Ecto neural progenitor cell (in vitro differentiated cells): ENCODE measurements at regions not wholly inside any gene's neighbourhood (a gene's known extent, or its start where the extent isn't known, plus 50 kb on each side); places are given as distances from the start of the nearest gene placed in this dataset.
A peak's percentile ranks its signal among the peaks of the same experiment; 100 is the strongest.

Experiments
- DNase-seq: peaks from one replicate; pipeline ENCODE4 v3.0.0-alpha.2; 2018; ENCODE audit warnings: low spot score

DNA sequence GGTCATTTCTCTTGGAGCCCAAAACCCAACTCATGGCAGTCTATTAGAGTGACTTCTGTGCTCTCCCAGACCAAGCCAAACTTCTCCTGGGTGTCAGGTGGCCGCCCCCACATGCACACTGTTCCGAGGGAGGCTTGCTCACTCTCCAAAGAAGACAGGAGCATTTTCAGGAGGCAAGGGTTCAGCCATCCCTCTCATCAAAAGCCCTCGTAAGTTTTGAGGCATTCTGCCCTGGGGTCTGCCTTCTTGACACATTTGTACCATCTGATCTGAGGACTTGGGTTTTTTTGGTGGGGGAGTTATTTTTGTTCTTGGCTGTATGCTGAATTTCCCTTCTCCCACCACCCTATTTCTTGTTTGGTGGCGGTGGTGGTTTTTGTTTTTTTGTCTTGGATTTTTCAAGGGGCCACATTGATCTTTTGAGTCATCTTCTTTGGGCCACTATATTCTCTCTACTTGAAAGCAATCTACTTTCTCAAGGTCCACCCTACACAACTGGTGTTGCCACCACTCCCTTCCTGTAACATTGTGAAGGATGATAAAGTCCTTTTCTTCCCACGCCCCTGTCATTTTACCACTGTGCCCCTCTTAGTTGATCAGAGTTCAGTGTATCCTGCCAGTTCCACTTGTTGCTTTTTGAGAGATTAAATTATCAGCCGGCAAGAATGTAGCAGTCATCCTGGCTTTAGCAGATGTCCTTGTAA lies 255.8 kb downstream of the CYP26B1 start:
- DNase-seq = peak; percentile 15

DNA sequence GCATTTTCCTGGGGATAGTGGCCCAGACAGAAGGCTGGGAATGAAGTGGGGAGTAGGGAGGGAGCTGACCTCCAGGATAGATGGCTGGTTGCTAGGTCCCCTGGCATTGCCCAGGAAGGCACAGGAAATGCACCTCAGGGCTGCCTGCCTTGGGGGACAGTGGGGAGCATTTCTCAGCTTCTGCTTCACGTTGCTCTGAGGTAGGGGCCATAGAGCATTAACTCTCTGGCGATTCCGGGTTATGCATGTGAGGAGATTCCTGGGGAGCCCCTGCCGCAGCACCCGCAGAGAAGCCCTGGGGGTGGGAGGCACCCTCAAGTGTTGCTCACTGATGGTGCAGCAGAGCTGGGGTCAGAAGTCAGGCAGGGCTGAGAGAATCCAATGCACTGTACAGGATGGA lies 256.5 kb downstream of the CYP26B1 start:
- DNase-seq = peak; percentile 26

DNA sequence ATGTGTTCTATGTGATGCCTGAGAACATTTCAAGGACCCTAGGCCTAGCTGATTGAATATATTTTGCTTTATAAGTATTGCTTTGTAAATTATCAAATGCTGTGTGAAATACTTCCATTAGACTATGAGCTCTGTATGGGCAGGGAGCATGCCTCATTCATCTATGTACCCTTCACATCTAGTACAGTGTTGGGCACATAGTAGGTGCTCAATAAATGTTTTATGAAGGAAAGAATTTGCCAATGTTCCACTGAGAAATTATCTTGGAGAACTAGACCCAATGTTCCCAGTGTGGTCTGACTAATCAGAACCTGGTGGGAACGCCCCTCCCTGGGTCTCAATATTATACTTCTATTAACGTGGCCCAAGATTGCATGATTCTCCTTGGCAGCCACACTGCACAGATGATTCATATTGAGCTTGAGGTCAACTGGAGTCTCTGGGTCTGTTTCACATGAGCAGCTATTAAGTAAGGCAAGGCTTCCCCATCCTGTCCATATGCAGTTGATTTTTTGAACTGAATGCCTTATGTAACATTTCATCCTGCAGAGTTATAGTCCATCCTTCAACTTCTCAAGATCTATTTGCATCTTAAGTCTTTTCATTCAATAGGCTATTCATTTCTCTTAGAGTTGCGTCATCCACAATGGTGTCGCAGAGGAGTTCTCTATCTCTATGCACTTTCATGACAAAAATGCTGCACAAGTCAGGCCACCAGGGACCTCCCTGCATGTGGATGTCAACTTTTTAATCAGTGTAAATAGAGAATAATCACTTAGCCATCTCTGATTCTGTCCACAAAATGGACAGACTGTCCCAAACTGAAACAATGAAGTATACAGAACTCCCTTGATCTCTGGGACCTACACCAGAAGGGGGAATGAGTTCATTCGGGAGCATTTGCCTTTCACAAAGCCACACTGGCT lies 257.6 kb downstream of the CYP26B1 start:
- DNase-seq = peak; percentile 5

DNA sequence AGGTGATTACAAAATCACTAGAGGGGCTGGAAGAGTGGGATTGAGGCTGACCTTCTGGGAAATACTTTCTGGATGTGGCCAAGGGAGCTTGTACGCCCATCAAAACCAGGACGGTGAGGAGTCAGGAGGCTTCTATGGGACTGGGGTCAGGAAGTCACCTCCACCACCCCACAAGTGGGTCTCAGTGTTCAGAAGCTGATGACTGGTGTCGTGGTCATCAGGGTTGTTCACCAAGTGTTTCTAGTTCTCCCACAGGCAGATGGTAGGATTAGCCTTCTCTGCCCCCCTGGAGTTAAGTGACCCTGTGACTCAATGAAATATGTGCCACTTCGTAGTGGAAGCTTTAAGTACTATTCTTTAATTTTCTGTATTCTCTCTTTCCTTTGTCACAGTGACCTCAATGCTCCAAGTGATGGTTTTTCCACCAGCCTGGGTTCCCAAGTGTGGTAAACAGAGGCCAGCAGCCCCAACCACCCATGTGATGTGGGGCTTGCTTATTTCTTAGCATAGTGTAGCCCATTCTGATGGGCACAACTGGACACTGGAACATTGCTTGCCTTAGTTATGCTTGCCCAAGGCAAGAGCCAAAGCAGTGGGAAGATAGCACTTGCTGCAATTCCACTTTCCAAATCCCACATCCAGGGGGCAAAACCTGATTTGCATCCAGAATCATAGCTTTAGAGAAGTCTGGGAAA lies 258.8 kb downstream of the CYP26B1 start:
- DNase-seq = peak; percentile 20

DNA sequence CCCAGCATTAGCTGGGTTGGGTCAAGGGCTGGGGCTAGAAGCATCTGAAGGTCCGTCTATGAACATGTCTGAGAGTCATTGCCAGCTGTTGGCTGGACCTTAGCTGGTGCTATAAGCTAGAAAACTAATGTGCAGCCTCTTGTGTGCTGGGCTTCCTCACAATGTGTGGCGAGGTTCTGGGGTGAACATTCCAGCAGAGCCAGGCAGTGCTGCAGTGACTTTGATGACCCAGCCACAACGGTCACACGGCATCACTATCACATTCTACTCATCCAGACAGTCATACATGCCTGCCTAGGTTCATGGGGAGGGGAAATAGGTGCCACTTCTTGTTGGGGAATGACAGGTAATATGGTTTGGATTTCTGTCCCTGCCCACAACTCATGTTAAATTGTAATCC lies 260.5 kb downstream of the CYP26B1 start:
- DNase-seq = peak; percentile 19

DNA sequence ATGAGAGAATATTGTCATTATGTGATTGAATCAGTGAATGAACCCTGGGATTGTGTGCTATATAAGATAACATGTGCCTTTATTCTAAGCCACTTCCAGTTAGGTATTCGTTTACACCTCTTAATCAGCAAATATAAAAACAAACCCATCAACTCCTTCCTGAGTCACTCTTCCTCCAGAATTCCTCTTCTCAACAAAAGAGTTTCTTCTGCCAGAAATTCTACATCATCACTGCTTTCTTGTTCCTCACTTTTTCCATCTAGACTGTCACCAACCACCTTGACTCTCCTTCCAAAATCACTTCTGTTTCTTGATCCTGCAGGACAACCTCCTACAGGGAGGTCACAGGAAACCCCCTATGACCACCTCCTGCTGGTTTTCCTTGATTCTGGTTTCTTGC lies 261.4 kb downstream of the CYP26B1 start:
- DNase-seq = no peak

DNA sequence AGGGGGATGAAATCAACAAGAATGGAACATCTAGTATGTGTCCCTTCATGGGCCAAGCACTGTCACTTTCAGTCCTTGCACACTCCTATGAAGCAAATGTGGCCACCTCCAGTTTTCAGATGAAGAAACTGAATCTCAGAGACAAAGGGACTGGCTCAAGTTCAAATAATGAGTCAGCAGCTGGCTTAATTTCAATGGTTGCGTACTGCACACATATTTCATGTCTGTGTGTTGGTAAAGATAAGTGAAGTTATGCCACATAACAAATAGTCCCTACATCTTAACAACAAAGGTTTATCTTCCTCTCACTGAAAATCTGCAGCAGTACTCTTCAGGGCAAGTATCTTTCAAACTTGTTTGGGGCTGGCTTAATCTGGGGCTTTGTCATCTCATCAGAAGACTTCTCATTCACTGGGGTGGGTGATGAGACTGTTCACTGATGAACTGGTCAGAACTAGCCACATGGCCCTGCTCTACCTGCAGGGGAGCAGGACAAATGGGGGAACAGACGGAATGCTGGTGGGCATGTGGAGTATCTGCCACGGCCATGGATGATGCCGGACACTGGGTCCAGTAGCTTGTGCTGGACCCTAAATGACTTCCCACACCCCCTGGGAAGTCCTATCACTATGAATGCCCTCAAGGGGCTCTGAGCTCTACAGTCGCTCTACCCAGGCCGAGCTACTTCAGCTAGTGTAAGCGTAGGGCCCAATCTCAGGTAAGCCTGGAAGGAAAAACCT lies 263.2 kb downstream of the CYP26B1 start:
- peak; percentile 18 for DNase-seq

DNA sequence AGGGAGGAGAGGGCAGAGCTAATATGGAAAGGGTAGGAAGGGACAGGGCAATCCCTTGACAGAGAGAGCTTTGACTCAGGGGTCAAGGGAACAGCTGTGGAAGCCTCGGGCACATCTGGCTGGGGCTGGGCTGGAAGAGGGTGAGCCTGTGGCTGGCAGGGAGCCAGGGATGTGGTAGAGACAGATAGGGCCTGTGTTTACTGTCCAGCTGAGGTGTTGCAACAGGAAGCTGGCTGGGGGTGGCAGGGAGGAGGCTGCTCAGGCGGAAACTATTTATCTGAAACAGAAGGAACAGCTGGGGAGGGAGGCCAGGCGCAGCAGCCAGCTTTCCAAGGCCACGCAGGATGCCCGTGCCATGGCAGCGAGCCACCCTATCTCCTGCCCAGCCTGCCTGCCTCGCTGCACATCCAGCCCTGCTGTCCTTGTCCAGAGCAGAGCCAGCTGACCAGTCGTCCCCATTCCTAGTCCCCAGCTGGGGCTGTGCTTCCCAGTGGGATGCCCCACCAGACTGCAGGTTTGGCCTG lies 264.7 kb downstream of the CYP26B1 start:
- DNase-seq = no peak

DNA sequence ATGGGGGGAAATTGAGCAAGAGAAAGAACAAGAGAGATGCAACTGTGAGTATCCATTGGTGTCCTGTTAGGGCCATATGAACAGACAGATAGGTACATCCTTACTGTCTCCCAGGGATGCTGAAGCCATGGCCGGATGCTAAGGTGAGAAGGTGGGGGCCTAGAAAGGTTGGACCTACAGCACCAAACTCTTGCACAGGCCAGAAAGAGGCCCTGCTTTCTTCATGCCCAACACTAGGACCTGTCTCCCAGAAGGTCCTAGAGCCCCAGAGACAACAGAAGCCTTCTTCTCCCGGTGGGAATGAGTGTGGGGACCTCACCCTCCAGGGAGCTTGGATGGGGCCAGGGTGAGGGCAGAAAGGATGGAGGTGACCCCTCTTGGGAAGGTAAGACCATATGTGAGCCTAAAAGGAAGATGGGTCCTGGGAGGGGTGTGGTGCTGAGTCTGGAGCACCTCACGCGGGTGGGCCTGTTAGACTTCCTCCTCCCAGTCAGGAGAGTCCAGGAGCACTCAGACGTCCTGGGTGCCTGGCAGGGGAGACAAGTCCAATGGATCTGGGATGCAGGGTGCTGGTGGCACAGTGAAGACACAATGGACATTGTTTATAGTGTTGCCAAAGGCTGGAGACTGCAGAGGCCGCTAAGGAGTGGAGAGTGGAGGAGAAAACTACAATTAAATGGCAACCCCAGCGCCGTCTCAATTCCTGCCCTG lies 265.3 kb downstream of the CYP26B1 start:
- no peak for DNase-seq

DNA sequence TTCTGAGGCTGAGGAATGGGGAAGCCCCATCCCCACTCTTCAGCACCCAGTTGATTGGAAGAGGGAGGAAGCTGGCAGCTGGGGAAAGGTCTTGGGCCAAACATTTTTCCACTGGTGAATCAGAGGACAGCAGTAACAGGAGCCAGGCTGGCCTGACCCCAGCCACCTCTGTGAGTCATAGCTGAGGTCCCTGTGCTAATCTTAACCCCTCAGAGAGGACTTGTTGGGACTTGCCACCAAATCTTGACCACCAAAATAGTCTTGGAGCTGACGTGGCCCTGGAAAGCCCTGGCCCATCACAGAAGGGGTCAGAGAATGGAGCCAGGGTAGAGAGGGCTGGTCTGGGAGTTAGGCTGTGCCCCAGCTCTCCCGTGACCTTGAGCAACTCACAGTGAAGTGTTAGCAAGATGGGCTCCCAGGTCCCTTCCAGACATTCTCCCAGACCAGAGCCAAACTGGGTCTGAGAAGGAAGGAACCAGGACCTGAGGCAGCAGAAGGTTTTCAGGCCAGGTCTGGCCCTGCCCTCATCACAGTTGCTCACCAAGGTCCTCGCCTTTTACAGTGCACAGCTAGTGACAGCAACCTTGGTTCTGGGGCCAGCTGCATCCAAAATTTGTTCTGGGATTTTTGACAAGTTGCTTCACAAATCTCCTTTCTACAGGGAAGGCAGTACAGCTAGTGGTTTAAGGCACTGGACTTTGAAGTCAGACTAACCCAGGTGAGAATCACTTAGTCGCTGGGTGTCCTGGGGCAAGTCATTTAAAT lies 266.6 kb downstream of the CYP26B1 start:
- DNase-seq = no peak

DNA sequence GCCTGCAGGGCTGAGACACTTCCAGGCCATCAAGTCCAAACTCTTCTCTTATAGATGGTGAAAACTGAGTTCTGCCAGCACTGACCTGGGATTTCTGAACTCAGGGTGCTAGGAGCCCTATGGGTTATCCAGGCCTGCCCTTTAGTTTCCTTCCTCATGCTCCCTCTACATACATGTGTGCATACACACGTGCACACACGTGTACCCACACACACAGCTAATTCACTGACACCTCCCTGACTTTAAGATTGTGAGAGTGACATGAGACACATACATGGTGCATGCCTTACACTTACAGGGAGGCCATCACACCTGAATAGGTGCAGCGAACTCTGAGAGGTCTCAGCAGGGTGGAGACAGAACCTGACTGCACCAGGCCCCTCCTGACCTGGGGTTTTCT lies 267.4 kb downstream of the CYP26B1 start:
- DNase-seq = no peak

DNA sequence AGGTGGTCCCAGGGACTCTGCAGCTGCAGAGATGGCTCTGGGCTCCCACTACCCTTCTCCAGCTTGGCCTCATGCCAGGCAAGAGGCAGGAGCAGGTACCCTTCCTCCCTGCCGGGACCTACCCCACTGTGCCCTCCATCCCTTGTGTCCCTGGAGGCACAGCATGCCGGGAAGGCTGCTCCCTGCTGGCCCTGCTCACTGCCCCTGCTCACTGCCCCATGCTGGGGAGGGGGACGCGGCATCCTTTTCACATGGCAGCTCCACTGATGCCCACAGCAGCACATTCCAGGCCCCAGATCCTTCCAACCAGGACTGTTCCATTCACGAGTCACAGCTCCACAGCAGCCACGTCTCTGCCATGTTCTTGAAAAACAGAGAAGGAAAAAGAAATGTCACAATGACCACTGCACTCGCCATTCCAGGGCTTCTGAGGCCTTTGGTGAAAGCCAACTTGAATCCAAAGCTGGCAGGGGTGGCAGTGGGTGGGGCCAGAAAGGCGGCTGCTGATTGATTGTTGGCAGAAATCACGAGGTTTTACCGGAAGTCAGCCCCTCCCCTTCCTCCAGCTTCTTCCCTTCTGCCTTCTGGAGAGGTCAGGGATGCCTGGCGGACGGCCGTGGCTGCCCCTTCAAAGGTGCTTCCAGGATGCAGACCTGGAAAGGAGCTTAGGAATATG lies 268.0 kb downstream of the CYP26B1 start:
- DNase-seq = no peak

DNA sequence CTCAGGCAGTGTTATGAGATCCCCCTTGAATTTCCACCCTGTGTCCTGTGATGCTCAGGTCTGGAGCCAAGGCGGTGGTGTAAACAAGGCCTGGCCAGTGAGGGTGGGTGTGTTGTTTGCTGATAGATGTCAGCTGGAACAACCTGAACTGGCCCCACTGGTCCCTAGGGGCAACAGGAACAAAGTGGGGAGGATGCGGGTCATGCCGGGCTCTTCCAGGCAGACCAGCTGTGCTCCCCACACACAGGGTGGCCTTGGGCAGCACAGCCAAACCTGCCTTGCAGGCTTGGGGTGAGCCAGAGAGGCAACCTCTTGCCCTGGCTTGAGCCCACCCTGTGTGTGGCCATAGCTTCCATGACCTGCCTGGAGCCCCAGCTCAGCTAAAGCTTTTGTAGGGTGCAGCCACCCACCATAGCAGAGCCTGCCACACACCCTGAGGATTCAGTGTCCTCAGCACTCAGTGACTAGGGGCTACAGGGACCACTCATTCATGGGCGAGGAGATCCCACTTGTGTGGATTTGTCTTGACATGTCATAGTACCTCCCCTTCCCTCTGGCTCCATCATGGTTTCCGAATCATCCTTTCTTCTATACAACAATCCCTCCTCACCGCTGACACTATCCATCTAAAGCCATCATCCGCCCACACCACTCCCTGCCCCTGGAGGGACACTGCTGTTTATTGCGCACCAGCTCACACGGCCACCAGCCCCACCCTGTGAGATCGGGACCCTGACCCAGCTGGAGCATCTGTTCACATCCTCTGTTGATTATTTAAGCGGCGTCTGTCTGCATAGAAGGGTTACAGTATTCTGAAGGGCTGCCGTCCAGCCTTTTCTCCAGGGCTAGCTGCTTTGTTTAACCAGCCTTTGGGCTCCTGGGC lies 268.8 kb downstream of the CYP26B1 start:
- no peak for DNase-seq

DNA sequence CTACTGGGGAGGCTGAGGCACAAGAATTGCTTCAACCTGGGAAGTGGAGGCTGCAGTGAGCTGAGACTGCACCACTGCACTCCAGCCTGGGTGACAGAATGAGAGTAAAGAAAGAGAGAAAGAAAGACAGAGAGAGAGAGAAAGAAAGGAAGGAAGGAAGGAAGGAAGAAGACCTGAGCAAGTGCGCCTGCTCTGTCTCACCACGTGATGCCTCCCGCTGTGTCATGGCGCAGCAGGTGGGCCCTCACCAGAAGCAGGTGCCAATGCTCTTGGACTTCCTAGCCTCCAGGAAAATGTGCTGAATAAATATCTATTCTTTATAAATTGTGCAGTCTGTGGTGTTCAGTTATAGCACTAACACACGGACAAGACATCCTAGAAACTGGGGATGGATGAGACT lies 270.0 kb downstream of the CYP26B1 start:
- no peak for DNase-seq

DNA sequence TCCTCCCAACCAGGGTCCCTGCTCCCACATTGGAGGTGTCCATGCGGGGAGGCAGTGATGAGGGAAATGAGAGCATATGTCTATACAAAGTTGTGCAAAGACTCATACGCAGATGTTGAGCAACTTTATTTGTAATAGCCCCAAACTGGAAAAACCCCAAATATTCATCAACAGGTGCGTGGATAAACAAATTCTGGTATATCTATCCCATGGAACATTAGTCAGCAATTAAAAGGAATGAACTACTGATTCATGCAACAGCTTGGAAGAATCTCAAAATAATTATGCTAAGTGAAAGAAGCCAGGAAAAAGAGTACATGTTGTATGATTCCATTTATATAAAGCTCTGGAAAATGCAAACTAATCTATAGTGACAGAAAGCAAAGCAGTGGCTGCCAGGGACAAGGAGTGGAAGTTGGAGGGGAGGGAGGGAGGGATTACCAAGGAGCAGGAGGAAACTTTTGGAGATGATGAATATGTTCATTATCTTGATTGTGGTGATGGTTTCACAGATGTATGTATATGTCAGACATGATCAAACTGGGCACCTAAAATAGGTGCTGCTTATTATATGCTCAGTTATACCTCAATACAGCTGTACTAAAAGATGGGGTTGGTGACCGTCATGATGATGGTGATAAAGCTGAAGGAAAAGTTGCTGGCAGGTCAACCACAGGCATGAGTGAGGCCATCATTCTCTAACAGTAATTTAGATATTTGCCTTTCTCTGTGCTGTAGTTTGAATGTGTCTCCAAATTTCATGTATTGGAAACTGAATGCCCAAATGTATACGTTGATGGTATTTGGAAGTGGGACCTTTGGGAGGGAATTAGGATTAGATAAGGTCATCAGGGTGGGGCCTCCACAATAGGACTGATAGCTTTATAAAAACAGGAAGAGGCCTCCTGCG lies 270.9 kb downstream of the CYP26B1 start:
- no peak for DNase-seq

DNA sequence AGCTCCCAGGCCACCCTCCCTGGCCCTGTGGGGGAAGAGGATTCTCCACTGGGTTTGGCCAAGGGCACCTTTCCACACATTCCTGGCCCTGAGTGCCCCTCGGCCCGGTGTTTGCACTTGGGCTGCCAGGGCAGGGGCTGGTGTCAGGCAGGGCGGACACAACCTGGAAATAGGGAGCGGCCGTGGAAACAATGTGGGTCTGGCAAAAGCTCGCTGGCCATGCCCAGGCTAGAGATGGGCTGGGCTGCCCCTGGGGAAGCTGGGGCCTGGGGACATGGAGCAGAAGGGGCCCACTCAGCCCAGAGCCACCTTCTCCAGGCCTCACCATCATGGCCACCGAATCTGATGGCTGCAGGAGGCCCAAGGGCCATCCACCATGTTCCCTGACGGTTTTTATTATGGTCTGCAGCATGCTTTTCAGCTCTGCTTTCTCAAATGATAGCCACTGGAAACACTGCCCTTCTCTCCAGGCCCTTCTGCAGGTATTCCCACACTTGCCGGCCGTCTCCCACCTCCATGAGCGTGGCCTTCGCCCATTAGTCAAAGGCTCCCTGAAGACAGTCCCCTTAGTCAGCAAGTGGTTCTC lies 275.1 kb downstream of the CYP26B1 start:
- no peak for DNase-seq

DNA sequence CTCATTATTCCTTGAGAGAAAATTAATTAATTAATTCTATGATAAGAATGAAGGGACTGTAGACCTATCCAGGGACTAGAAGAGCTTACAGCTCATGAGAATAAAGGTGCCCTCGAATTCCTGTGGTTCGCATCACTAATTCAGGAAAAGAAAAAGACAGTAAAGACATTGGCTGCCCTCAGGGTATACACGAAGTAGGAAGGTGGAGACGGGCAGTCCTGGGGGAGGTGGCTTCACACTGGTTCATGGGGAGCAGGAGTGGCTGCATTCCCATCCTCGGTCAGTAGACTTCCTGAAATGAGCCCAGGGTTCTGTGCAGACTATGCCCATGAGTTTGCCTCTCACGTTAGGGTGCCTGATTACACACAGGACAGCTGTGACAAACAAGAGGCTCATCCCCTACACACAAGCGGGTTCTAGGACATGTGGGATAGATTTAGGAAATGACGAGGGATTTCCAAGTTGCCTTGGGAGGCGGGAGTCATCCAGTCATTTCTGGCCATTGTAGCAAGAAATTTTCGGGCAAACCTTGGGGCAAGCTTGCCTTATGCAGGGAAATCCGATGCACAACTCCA lies 282.2 kb downstream of the CYP26B1 start:
- no peak for DNase-seq
